ENCODE measurements at regions not wholly inside any gene's neighbourhood (a gene's known extent, or its start where the extent isn't known, plus 50 kb on each side); places are given as distances from the start of the nearest gene placed in this dataset.
A peak's percentile ranks its signal among the peaks of the same experiment; 100 is the strongest.

DNA sequence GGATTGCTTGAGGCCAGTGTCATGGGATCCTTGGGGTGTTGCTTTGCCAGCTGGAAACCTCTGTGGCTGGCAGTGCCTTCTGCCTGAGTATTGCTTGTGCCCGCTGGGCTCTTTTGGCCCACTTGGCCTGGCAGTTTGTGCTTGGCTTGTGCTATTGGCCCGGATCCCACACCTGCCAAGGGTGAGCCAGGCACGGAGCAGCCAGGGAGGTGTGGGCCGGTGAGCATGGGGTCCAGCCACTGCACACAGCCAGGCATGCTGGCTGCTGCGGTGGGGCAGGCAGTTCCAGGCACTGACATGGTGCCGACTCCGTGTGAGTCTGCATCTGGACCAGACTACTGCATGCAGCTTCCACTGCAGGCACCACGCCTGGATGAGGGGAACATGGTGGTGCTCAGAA lies 62.5 kb upstream of the SYNCRIP start:
- Histone ChIP-seq H3K27me3 (no peaks in the 10 kb centered on the region), H3K9me3 (no peaks in the 10 kb centered on the region), H3K4me1 (no peaks in the 10 kb centered on the region), H3K36me3 (no peaks in the 10 kb centered on the region), H3K27ac (no peak overlapping the region), H3K4me3 (no peak overlapping the region)
- DNase-seq (peak in 2 of 6 donors; percentile 39 to 48), ATAC-seq (no peak), FAIRE-seq (no peak)
- WGBS, 2 donors = 76 to 86% methylated on average over 8 of the region's 8 CpGs
- intact Hi-C loops (cut with DNase I) = no loop called here
- TF ChIP-seq, protein P1, sequence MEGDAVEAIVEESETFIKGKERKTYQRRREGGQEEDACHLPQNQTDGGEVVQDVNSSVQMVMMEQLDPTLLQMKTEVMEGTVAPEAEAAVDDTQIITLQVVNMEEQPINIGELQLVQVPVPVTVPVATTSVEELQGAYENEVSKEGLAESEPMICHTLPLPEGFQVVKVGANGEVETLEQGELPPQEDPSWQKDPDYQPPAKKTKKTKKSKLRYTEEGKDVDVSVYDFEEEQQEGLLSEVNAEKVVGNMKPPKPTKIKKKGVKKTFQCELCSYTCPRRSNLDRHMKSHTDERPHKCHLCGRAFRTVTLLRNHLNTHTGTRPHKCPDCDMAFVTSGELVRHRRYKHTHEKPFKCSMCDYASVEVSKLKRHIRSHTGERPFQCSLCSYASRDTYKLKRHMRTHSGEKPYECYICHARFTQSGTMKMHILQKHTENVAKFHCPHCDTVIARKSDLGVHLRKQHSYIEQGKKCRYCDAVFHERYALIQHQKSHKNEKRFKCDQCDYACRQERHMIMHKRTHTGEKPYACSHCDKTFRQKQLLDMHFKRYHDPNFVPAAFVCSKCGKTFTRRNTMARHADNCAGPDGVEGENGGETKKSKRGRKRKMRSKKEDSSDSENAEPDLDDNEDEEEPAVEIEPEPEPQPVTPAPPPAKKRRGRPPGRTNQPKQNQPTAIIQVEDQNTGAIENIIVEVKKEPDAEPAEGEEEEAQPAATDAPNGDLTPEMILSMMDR (IDR thresholded peaks at IDR 0.05) = no peak

DNA sequence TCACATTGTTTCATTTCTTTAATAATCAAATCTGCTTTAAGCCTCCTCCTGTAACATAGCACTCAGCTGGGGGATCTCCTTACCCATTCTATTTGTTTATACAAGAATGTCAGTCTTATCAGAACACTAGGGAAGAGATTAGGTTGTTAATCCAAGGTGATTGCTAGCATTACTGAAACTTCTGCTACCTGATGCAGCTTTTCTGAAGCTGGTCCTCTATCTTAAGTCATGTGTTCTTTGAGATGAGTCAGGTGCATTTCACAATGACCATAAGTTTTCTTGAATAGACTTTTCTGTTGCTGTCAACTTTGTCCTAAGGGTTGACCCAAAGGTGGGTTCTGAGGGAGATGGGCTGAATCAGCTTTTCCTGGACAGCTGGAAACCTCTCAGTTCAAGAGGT lies 60.7 kb upstream of the SYNCRIP start:
- Histone ChIP-seq H3K36me3 (no peaks in the 10 kb centered on the region), H3K4me1 (no peaks in the 10 kb centered on the region), H3K9me3 (no peaks in the 10 kb centered on the region), H3K27me3 (no peaks in the 10 kb centered on the region), H3K27ac (no peak overlapping the region), H3K4me3 (no peak overlapping the region)
- TF ChIP-seq, protein P1 (IDR thresholded peaks at IDR 0.05) = no peak
- intact Hi-C loops (cut with DNase I) = no loop called here
- FAIRE-seq (no peak), ATAC-seq (no peak), DNase-seq (no peak)
